HepG2 (cell line): ENCODE measurements at regions not wholly inside any gene's neighbourhood (a gene's known extent, or its start where the extent isn't known, plus 50 kb on each side); places are given as distances from the start of the nearest gene placed in this dataset.

ENCODE experiments used
- CTCF ChIP-seq: sonication (generic); formaldehyde crosslinking; IDR thresholded peaks from 2 replicates; pipeline ENCODE4 v1.5.0; 2020; ENCODE audit warnings: mild to moderate bottlenecking, missing genetic modification reagents, moderate library complexity
- MLLT10 ChIP-seq: sonication (generic); formaldehyde crosslinking; IDR thresholded peaks from 2 replicates; pipeline ENCODE4 v1.4.0; 2020; ENCODE audit warnings: missing genetic modification reagents
- RELA ChIP-seq: sonication (generic); formaldehyde crosslinking; IDR thresholded peaks from 2 replicates; pipeline ENCODE4 v1.4.0; 2020; ENCODE audit warnings: missing genetic modification reagents
- RFX5 ChIP-seq: IDR thresholded peaks from 2 replicates; pipeline ENCODE4 v1.6.1; 2011; ENCODE audit warnings: low read depth, low read length, improper control_type of control experiment
- ZKSCAN1 ChIP-seq: fragments of 150-350 bp; IDR thresholded peaks from 2 replicates; pipeline ENCODE4 v1.6.1; 2014; ENCODE audit warnings: low read length
- TF ChIP-seq, protein P1 (sequence below): sonication (generic); IDR thresholded peaks from 2 replicates; pipeline ENCODE4 v1.6.1; 2016; ENCODE audit warnings: low read depth, borderline replicate concordance

DNA sequence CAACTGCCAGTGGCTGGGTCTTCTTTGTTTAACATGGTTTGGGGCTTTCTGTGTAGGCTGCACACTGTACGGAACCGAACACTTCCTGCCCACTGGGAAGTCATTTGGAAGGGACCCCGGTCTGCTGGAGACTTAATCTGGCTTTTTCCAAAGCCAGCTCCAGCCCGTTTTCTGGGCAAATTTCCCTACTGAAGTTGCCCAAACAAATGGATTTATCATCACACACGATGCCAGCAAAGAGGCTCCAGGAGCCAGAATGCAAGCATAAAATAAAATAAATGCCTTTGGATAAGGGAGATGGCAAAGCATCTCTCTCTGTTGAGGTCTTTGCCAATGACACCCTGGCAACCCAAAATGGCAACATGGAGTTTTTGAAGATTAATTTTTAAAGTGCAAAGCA lies 259.9 kb upstream of the IRX3 start:
- TF ChIP-seq CTCF (CRISPR knock-in tag): no peak
- TF ChIP-seq, protein P1, sequence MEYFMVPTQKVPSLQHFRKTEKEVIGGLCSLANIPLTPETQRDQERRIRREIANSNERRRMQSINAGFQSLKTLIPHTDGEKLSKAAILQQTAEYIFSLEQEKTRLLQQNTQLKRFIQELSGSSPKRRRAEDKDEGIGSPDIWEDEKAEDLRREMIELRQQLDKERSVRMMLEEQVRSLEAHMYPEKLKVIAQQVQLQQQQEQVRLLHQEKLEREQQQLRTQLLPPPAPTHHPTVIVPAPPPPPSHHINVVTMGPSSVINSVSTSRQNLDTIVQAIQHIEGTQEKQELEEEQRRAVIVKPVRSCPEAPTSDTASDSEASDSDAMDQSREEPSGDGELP: no peak
- no peak for TF ChIP-seq RELA (CRISPR knock-in tag)
- TF ChIP-seq MLLT10 (CRISPR knock-in tag): no peak
- no peak for TF ChIP-seq ZKSCAN1
- no peak for TF ChIP-seq RFX5
